ENCODE measurements at regions not wholly inside any gene's neighbourhood (a gene's known extent, or its start where the extent isn't known, plus 50 kb on each side); places are given as distances from the start of the nearest gene placed in this dataset.

- intact Hi-C loops (cut with micrococcal nuclease): no loop called here
Measured at GRCh38 chr18:42392416-42392815, 437.4 kb downstream of the PIK3C3 start.

- intact Hi-C loops (cut with micrococcal nuclease): no loop called here
Measured at GRCh38 chr18:42392926-42393325, 437.9 kb downstream of the PIK3C3 start.

GRCh38 chr18:42394238-42394637, 439.2 kb downstream of the PIK3C3 start:
- intact Hi-C loops (cut with micrococcal nuclease): no loop called here

- intact Hi-C loops (cut with micrococcal nuclease): no loop called here
Measured at GRCh38 chr18:42401131-42401673, 446.2 kb downstream of the PIK3C3 start.

- intact Hi-C loops (cut with micrococcal nuclease): no loop called here
Measured at GRCh38 chr18:42404151-42404550, 449.1 kb downstream of the PIK3C3 start.

- intact Hi-C loops (cut with micrococcal nuclease): no loop called here
Measured at GRCh38 chr18:42409005-42409404, 454.0 kb downstream of the PIK3C3 start.

GRCh38 chr18:42412281-42412680, 457.2 kb downstream of the PIK3C3 start:
- intact Hi-C loops (cut with micrococcal nuclease): no loop called here

- intact Hi-C loops (cut with micrococcal nuclease): no loop called here
Measured at GRCh38 chr18:42412896-42413295, 457.9 kb downstream of the PIK3C3 start.

- intact Hi-C loops (cut with micrococcal nuclease): no loop called here
Measured at GRCh38 chr18:42413870-42414269, 458.8 kb downstream of the PIK3C3 start.

- intact Hi-C loops (cut with micrococcal nuclease): no loop called here
Measured at GRCh38 chr18:42414756-42415454, 459.9 kb downstream of the PIK3C3 start.

- intact Hi-C loops (cut with micrococcal nuclease): no loop called here
Measured at GRCh38 chr18:42417189-42417588, 462.2 kb downstream of the PIK3C3 start.

- intact Hi-C loops (cut with micrococcal nuclease): no loop called here
Measured at GRCh38 chr18:42418121-42418520, 463.1 kb downstream of the PIK3C3 start.

GRCh38 chr18:42425025-42425424, 470.0 kb downstream of the PIK3C3 start:
- intact Hi-C loops (cut with micrococcal nuclease): no loop called here

- intact Hi-C loops (cut with micrococcal nuclease): no loop called here
Measured at GRCh38 chr18:42426496-42427015, 471.5 kb downstream of the PIK3C3 start.

- intact Hi-C loops (cut with micrococcal nuclease): no loop called here
Measured at GRCh38 chr18:42429196-42429595, 474.2 kb downstream of the PIK3C3 start.

- intact Hi-C loops (cut with micrococcal nuclease): no loop called here
Measured at GRCh38 chr18:42436222-42436765, 481.3 kb downstream of the PIK3C3 start.

- intact Hi-C loops (cut with micrococcal nuclease): no loop called here
Measured at GRCh38 chr18:42437001-42437400, 482.0 kb downstream of the PIK3C3 start.

GRCh38 chr18:42437646-42438045, 482.6 kb downstream of the PIK3C3 start:
- intact Hi-C loops (cut with micrococcal nuclease): no loop called here

GRCh38 chr18:42442656-42443055, 487.6 kb downstream of the PIK3C3 start:
- intact Hi-C loops (cut with micrococcal nuclease): no loop called here

GRCh38 chr18:42444349-42444748, 489.3 kb downstream of the PIK3C3 start:
- intact Hi-C loops (cut with micrococcal nuclease): no loop called here

GRCh38 chr18:42445359-42445758, 490.3 kb downstream of the PIK3C3 start:
- intact Hi-C loops (cut with micrococcal nuclease): no loop called here

- intact Hi-C loops (cut with micrococcal nuclease): no loop called here
Measured at GRCh38 chr18:42446195-42446594, 491.2 kb downstream of the PIK3C3 start.

- intact Hi-C loops (cut with micrococcal nuclease): no loop called here
Measured at GRCh38 chr18:42447688-42448087, 492.7 kb downstream of the PIK3C3 start.

Measured in T-helper 1 cell treated with Interleukin-12 subunit alpha and Interleukin-12 subunit beta and Interleukin-4 antibody, amounts not matched to agents 30 ng/mL and 1 ng/mL, for 36 hours (primary cell).